GM12801 (cell line): ENCODE measurements at regions not wholly inside any gene's neighbourhood (a gene's known extent, or its start where the extent isn't known, plus 50 kb on each side); places are given as distances from the start of the nearest gene placed in this dataset.

Source experiments
- TF ChIP-seq, protein P1 (sequence below): IDR thresholded peaks from one replicate; pipeline ENCODE4 v1.5.1; 2011; ENCODE audit warnings: control low read depth; ENCODE audit not compliant: insufficient read length; ENCODE audit errors: extremely low read depth

GRCh38 chr12:45557016-45557415, 172.5 kb upstream of the ARID2 start:
- TF ChIP-seq, protein P1, sequence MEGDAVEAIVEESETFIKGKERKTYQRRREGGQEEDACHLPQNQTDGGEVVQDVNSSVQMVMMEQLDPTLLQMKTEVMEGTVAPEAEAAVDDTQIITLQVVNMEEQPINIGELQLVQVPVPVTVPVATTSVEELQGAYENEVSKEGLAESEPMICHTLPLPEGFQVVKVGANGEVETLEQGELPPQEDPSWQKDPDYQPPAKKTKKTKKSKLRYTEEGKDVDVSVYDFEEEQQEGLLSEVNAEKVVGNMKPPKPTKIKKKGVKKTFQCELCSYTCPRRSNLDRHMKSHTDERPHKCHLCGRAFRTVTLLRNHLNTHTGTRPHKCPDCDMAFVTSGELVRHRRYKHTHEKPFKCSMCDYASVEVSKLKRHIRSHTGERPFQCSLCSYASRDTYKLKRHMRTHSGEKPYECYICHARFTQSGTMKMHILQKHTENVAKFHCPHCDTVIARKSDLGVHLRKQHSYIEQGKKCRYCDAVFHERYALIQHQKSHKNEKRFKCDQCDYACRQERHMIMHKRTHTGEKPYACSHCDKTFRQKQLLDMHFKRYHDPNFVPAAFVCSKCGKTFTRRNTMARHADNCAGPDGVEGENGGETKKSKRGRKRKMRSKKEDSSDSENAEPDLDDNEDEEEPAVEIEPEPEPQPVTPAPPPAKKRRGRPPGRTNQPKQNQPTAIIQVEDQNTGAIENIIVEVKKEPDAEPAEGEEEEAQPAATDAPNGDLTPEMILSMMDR = no peak

DNA sequence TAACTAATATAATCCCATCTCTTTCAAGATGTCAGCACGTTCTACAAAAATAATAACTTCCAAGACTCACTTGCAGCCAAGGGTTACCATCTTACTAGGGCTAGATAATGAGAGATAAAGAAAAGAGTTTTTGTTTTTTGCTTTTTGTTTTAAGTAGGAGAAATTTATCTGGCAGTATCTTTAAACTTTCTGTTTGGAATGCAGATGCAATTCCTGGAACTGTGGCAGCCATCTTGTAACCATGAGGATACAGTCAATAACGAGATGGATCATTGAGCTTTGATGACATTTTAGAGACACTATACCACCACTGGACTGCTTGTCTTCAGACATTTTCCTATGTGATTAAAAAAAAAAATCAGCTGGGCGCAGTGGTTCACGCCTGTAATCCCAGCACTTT, 171.2 kb upstream of the ARID2 start:
- TF ChIP-seq, protein P1 = no peak

GRCh38 chr12:45559537-45559936, 170.0 kb upstream of the ARID2 start:
- TF ChIP-seq, protein P1 = no peak

- TF ChIP-seq, protein P1 = no peak
Observed at GRCh38 chr12:45560689-45561088, 168.8 kb upstream of the ARID2 start.

- TF ChIP-seq, protein P1 = no peak
Observed at GRCh38 chr12:45561488-45561887, 168.0 kb upstream of the ARID2 start.

- TF ChIP-seq, protein P1 = no peak
Observed at GRCh38 chr12:45565590-45565989, 163.9 kb upstream of the ARID2 start.

- TF ChIP-seq, protein P1 = no peak
Observed at GRCh38 chr12:45566257-45566656, 163.2 kb upstream of the ARID2 start.

- TF ChIP-seq, protein P1 = no peak
Observed at GRCh38 chr12:45568808-45569207, 160.7 kb upstream of the ARID2 start.
